PC-3 (cell line): ENCODE measurements at regions not wholly inside any gene's neighbourhood (a gene's known extent, or its start where the extent isn't known, plus 50 kb on each side); places are given as distances from the start of the nearest gene placed in this dataset.

Experiments used
- ATAC-seq: fragments of 200-7000 bp; cut with Tn5 transposase; 2 replicates; pipeline ENCODE4 v1.9.1; 2020; ENCODE audit warnings: mild to moderate bottlenecking, moderate library complexity
- BruUV-seq: library from RNA; stranded (reverse); fragments of 400-500 nt; replicated peaks from 2 replicates; lab custom pipeline; 2021; lab: Mats Ljungman, UMichigan
- CTCF ChIA-PET: fragments of 300-600 bp; sonication (Branson Sonifier 250); formaldehyde crosslinking; loops from one replicate; lab custom pipeline; 2022; ENCODE audit warnings: antibody characterized with exemption; lab: Charles Lee
- POLR2A ChIA-PET: fragments of 300-600 bp; sonication (Branson Sonifier 250); formaldehyde crosslinking; loops from one replicate; lab custom pipeline; 2022; ENCODE audit warnings: antibody characterized with exemption; ENCODE audit not compliant: unreplicated experiment; lab: Charles Lee
- DNase-seq: peaks from one replicate; pipeline ENCODE4 v3.0.0-alpha.2; 2015
- H2AFZ ChIP-seq: fragments of 300-600 bp; sonication (generic); 2 replicates; pipeline ENCODE4 v1.6.0; 2016; ENCODE audit warnings: antibody characterized with exemption, low read length
- H3F3A ChIP-seq: fragments of 300-600 bp; sonication (generic); one replicate; pipeline ENCODE4 v1.6.0; 2017; ENCODE audit warnings: antibody characterized with exemption, low read length, control low read depth, mild to moderate bottlenecking; ENCODE audit not compliant: unreplicated experiment
- H3K27ac ChIP-seq: fragments of 300-600 bp; sonication (generic); 2 replicates; pipeline ENCODE4 v1.5.1; 2016; ENCODE audit warnings: mild to moderate bottlenecking, low read length
- H3K27me3 ChIP-seq: fragments of 300-600 bp; sonication (generic); 2 replicates; pipeline ENCODE4 v1.6.1; 2016; ENCODE audit warnings: low read length, mixed read lengths
- H3K36me3 ChIP-seq: fragments of 300-600 bp; sonication (generic); 2 replicates; pipeline ENCODE4 v1.6.1; 2016; ENCODE audit warnings: low read depth, mixed run types, low read length, mixed read lengths
- H3K4me1 ChIP-seq: fragments of 300-600 bp; sonication (generic); 2 replicates; pipeline ENCODE4 v1.5.1; 2016; ENCODE audit warnings: low read length; ENCODE audit not compliant: insufficient read depth
- H3K4me2 ChIP-seq: fragments of 300-600 bp; sonication (generic); 2 replicates; pipeline ENCODE4 v1.6.0; 2016; ENCODE audit warnings: low read length
- H3K4me3 ChIP-seq: fragments of 300-600 bp; sonication (generic); 2 replicates; pipeline ENCODE4 v1.5.1; 2016; ENCODE audit warnings: mild to moderate bottlenecking, low read length, mixed read lengths
- H3K79me2 ChIP-seq: fragments of 300-600 bp; sonication (generic); 2 replicates; pipeline ENCODE4 v1.6.1; 2017; ENCODE audit warnings: low read length, mixed read lengths
- H3K9ac ChIP-seq: fragments of 300-600 bp; sonication (generic); 2 replicates; pipeline ENCODE4 v1.6.0; 2016; ENCODE audit warnings: mild to moderate bottlenecking, low read length
- H3K9me2 ChIP-seq: fragments of 300-600 bp; sonication (generic); replicated peaks from 2 replicates; pipeline ENCODE4 v1.6.1; 2016; ENCODE audit warnings: mixed run types, low read length, mixed read lengths
- H3K9me3 ChIP-seq: fragments of 300-600 bp; sonication (generic); 2 replicates; pipeline ENCODE4 v1.6.1; 2016; ENCODE audit warnings: low read length, mixed read lengths
- H4K20me1 ChIP-seq: fragments of 300-600 bp; sonication (generic); 2 replicates; pipeline ENCODE4 v1.6.1; 2016; ENCODE audit warnings: low read length, mixed read lengths
- CTCF ChIP-seq: fragments of 300-600 bp; sonication (generic); conservative IDR thresholded peaks from 2 replicates; pipeline ENCODE4 v1.5.1; 2017; ENCODE audit warnings: antibody characterized with exemption, low read depth, mild to moderate bottlenecking, low read length
- EZH2 ChIP-seq: fragments of 300-600 bp; sonication (generic); IDR thresholded peaks from one replicate; pipeline ENCODE4 v1.6.1; 2017; ENCODE audit warnings: antibody characterized with exemption, mild to moderate bottlenecking, low read length; ENCODE audit not compliant: unreplicated experiment
- EZH2phosphoT487 ChIP-seq: fragments of 300-600 bp; sonication (generic); IDR thresholded peaks from 2 replicates; pipeline ENCODE4 v1.6.1; 2018; ENCODE audit warnings: mild to moderate bottlenecking, antibody characterized with exemption, low read length, borderline replicate concordance
- intact Hi-C: fragments of 100-400 bp; cut with micrococcal nuclease; formaldehyde crosslinking; loops from 2 replicates; pipeline ENCODE4 v1.9.0; 2023

- ChIA-PET CTCF (no interaction called here), POLR2A (no interaction called here)
- no TSS peak for BruUV-seq
These were observed 308.6 kb downstream of the FAM47B start for GRCh38 chrX:35251226-35251625.

DNA sequence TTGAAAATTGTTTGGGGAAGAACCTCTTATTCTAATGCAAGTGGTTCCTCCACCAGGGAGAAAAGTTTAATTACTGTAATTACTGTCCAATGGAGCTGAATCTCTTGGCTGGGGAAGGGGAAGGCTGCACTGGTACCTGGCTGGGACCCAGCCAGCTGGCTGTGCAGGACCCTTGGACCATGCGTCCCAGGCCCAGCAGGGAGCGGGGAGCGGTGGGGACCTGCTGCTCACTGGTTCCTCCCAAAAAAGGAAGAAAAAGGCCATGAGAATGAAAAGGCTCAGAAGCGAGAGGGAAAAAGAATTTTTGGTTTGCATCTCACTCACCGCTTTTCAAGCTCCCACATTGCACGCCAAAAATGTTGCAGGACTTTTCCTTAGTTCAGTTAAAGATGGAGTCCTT, 333.5 kb downstream of the FAM47B start:
- H3K9me3 ChIP-seq, result no peaks in the 10 kb centered on the region
- H2AFZ ChIP-seq, result no peak overlapping the region
- H3K27ac ChIP-seq, result no peak overlapping the region
- H4K20me1 ChIP-seq, result no peaks in the 10 kb centered on the region
- H3K9ac ChIP-seq, result no peak overlapping the region
- DNase-seq, result no peak
- intact Hi-C loops, result no loop called here
- ChIA-PET CTCF (no interaction called here), POLR2A (no interaction called here)
- TF ChIP-seq EZH2 (no peak), CTCF (no peak), EZH2phosphoT487 (no peak)
- ATAC-seq, result no peak
- no peak overlapping the region for H3K4me2 ChIP-seq
- no peaks in the 10 kb centered on the region for H3K36me3 ChIP-seq
- H3K79me2 ChIP-seq, result no peaks in the 10 kb centered on the region
- no peaks in the 10 kb centered on the region for H3K4me1 ChIP-seq
- no peaks in the 10 kb centered on the region for H3K27me3 ChIP-seq
- no peak overlapping the region for H3K4me3 ChIP-seq
- no peaks in the 10 kb centered on the region for H3K9me2 ChIP-seq
- BruUV-seq, result no TSS peak
- H3F3A ChIP-seq, result no peaks in the 10 kb centered on the region

More at GRCh38 chrX:35251226-35251625, 308.6 kb downstream of the FAM47B start:
- no peak for TF ChIP-seq EZH2phosphoT487
- no peak for TF ChIP-seq CTCF
- no peak for TF ChIP-seq EZH2
- Histone ChIP-seq H3K36me3 (no peaks in the 10 kb centered on the region), H3K4me1 (no peaks in the 10 kb centered on the region), H3K27ac (no peak overlapping the region), H3K4me3 (no peak overlapping the region), H3K4me2 (no peak overlapping the region), H3K9me2 (no peaks in the 10 kb centered on the region), H3F3A (no peaks in the 10 kb centered on the region), H3K9me3 (no peaks in the 10 kb centered on the region), H3K79me2 (no peaks in the 10 kb centered on the region), H4K20me1 (no peaks in the 10 kb centered on the region), H2AFZ (no peak overlapping the region), H3K9ac (no peak overlapping the region), H3K27me3 (no peaks in the 10 kb centered on the region)
- no peak for DNase-seq
- intact Hi-C loops, result no loop called here
- no peak for ATAC-seq

DNA sequence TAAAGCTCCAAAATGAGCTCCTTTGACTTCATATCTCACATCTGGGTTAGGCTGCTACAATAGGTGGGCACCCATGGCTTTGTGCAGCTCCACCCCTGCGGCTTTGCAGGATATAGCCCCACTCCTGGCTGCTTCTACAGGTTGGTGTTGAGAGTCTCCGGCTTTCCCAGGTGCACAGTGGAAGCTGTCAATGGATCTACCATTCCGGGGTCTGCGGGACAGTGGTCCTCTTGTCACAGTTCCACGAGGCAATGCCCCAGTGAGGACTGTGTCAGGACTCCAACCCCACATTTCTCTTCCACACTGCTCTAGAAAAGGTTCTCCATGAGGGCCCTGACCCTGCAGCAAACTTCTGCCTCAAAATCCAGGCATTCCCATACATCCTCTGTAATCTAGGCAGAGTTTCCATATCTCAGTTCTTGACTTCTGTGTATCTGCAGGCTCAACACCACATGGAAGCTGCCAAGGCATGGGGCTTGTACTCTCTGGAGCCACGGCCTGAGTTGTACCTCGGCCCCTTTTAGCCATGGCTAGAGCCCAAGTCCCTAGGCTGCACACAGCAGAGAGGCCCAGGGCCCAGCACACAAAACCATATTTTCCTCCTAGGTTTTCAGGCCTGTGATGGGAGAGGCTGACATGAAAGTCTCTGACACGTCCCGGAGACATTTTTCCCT, 342.8 kb downstream of the FAM47B start:
- BruUV-seq, result no TSS peak

More for the DNA sequence above, 342.8 kb downstream of the FAM47B start:
- ChIA-PET POLR2A (no interaction called here), CTCF (no interaction called here)
- Histone ChIP-seq H3K4me2 (no peak overlapping the region), H3K9me3 (no peaks in the 10 kb centered on the region), H3K27me3 (no peaks in the 10 kb centered on the region), H2AFZ (no peak overlapping the region), H3K9me2 (no peaks in the 10 kb centered on the region), H3K9ac (no peak overlapping the region), H3K27ac (no peak overlapping the region), H3K4me1 (no peaks in the 10 kb centered on the region), H3K36me3 (no peaks in the 10 kb centered on the region), H4K20me1 (no peaks in the 10 kb centered on the region), H3K4me3 (no peak overlapping the region), H3K79me2 (no peaks in the 10 kb centered on the region), H3F3A (no peaks in the 10 kb centered on the region)
- intact Hi-C loops, result no loop called here
- no peak for ATAC-seq
- no peak for DNase-seq
- TF ChIP-seq CTCF (no peak), EZH2phosphoT487 (no peak), EZH2 (no peak)
